MM.1S (cell line): ENCODE measurements at regions not wholly inside any gene's neighbourhood (a gene's known extent, or its start where the extent isn't known, plus 50 kb on each side); places are given as distances from the start of the nearest gene placed in this dataset.

Source experiments
- DNase-seq: peaks from one replicate; pipeline ENCODE4 v3.0.0-alpha.2; 2015
- H2AFZ ChIP-seq: fragments of 300-600 bp; sonication (generic); 2 replicates; pipeline ENCODE4 v1.6.0; 2016; ENCODE audit warnings: antibody characterized with exemption, low read length
- H3F3A ChIP-seq: fragments of 300-600 bp; sonication (generic); 2 replicates; pipeline ENCODE4 v1.6.1; 2016; ENCODE audit warnings: mild to moderate bottlenecking, antibody characterized with exemption, low read length, moderate library complexity, mixed read lengths; ENCODE audit not compliant: insufficient read depth
- H3K27ac ChIP-seq: fragments of 300-600 bp; sonication (generic); 2 replicates; pipeline ENCODE4 v1.5.1; 2016; ENCODE audit warnings: mild to moderate bottlenecking, low read length
- H3K27me3 ChIP-seq: fragments of 300-600 bp; sonication (generic); replicated peaks from 2 replicates; pipeline ENCODE4 v1.6.0; 2016; ENCODE audit warnings: low read length; ENCODE audit not compliant: insufficient read depth
- H3K36me3 ChIP-seq: fragments of 300-600 bp; sonication (generic); replicated peaks from 2 replicates; pipeline ENCODE4 v1.6.1; 2016; ENCODE audit warnings: mild to moderate bottlenecking, low read length, mixed read lengths; ENCODE audit not compliant: insufficient read depth
- H3K4me1 ChIP-seq: fragments of 300-600 bp; sonication (generic); 2 replicates; pipeline ENCODE4 v1.6.1; 2016; ENCODE audit warnings: low read length, mixed read lengths
- H3K4me2 ChIP-seq: fragments of 300-600 bp; sonication (generic); 2 replicates; pipeline ENCODE4 v1.6.0; 2016; ENCODE audit warnings: low read depth, low read length
- H3K4me3 ChIP-seq: fragments of 300-600 bp; sonication (generic); 2 replicates; pipeline ENCODE4 v1.5.1; 2016; ENCODE audit warnings: low read length, mixed read lengths
- H3K79me2 ChIP-seq: fragments of 300-600 bp; sonication (generic); 2 replicates; pipeline ENCODE4 v1.6.1; 2016; ENCODE audit warnings: mixed run types, low read length, mixed read lengths
- H3K9ac ChIP-seq: fragments of 300-600 bp; sonication (generic); 2 replicates; pipeline ENCODE4 v1.6.1; 2016; ENCODE audit warnings: low read length, mixed read lengths
- H3K9me2 ChIP-seq: fragments of 300-600 bp; sonication (generic); replicated peaks from 2 replicates; pipeline ENCODE4 v1.6.1; 2016; ENCODE audit warnings: mild to moderate bottlenecking, low read length, mixed read lengths; ENCODE audit not compliant: insufficient read depth
- H3K9me3 ChIP-seq: fragments of 300-600 bp; sonication (generic); replicated peaks from 2 replicates; pipeline ENCODE4 v1.6.1; 2016; ENCODE audit warnings: mild to moderate bottlenecking, low read length, mixed read lengths; ENCODE audit not compliant: insufficient read depth
- H4K20me1 ChIP-seq: fragments of 300-600 bp; sonication (generic); 2 replicates; pipeline ENCODE4 v1.6.1; 2016; ENCODE audit warnings: mild to moderate bottlenecking, low read length, moderate library complexity, mixed read lengths; ENCODE audit not compliant: insufficient read depth
- CTCF ChIP-seq: fragments of 300-600 bp; sonication (generic); IDR thresholded peaks from 2 replicates; pipeline ENCODE4 v1.5.1; 2016; ENCODE audit warnings: antibody characterized with exemption, low read length, mixed read lengths
- EZH2 ChIP-seq: fragments of 300-600 bp; sonication (generic); optimal IDR thresholded peaks from 2 replicates; pipeline ENCODE3; 2017; ENCODE audit warnings: low read depth, mild to moderate bottlenecking, antibody characterized with exemption, low read length, mixed read lengths
- EZH2phosphoT487 ChIP-seq: fragments of 300-600 bp; sonication (generic); IDR thresholded peaks from 2 replicates; pipeline ENCODE4 v1.6.1; 2018; ENCODE audit warnings: antibody characterized with exemption, low read length

- Histone ChIP-seq H3K27me3 (no peaks in the 10 kb centered on the region), H3K27ac (no peak overlapping the region), H3F3A (no peaks in the 10 kb centered on the region), H4K20me1 (no peaks in the 10 kb centered on the region), H3K4me2 (no peak overlapping the region), H3K9ac (no peak overlapping the region), H3K36me3 (no peaks in the 10 kb centered on the region), H3K79me2 (no peaks in the 10 kb centered on the region), H3K4me1 (no peaks in the 10 kb centered on the region), H2AFZ (no peak overlapping the region), H3K4me3 (no peak overlapping the region), H3K9me2 (no peaks in the 10 kb centered on the region), H3K9me3 (no peaks in the 10 kb centered on the region)
- TF ChIP-seq CTCF = no peak
- TF ChIP-seq EZH2 = no peak
- TF ChIP-seq EZH2phosphoT487 = no peak
- no peak for DNase-seq
Observed at GRCh38 chr6:4641461-4641860, 134.7 kb upstream of the CDYL start.

- Histone ChIP-seq H3K27ac (no peak overlapping the region), H4K20me1 (no peaks in the 10 kb centered on the region), H3K79me2 (no peaks in the 10 kb centered on the region), H3K9ac (no peak overlapping the region), H3K9me3 (no peaks in the 10 kb centered on the region), H3K4me3 (no peak overlapping the region), H3K4me1 (no peaks in the 10 kb centered on the region), H3K36me3 (no peaks in the 10 kb centered on the region), H2AFZ (no peak overlapping the region), H3K4me2 (no peak overlapping the region), H3F3A (no peaks in the 10 kb centered on the region), H3K9me2 (no peaks in the 10 kb centered on the region), H3K27me3 (no peaks in the 10 kb centered on the region)
- no peak for DNase-seq
- TF ChIP-seq CTCF (no peak), EZH2phosphoT487 (no peak), EZH2 (no peak)
Observed at GRCh38 chr6:4640139-4640538, 136.1 kb upstream of the CDYL start.

GRCh38 chr6:4638641-4639040 is 137.6 kb upstream of the CDYL start:
- no peak for TF ChIP-seq EZH2phosphoT487
- no peak for TF ChIP-seq CTCF
- no peak for TF ChIP-seq EZH2
- Histone ChIP-seq H3K36me3 (no peaks in the 10 kb centered on the region), H3K9me2 (no peaks in the 10 kb centered on the region), H3K4me2 (no peak overlapping the region), H3K4me1 (no peaks in the 10 kb centered on the region), H4K20me1 (no peaks in the 10 kb centered on the region), H3K9ac (no peak overlapping the region), H3F3A (no peaks in the 10 kb centered on the region), H3K4me3 (no peak overlapping the region), H3K27ac (no peak overlapping the region), H3K79me2 (no peaks in the 10 kb centered on the region), H3K9me3 (no peaks in the 10 kb centered on the region), H3K27me3 (no peaks in the 10 kb centered on the region), H2AFZ (no peak overlapping the region)
- DNase-seq = no peak
